GM12878 (cell line): ENCODE measurements at regions not wholly inside any gene's neighbourhood (a gene's known extent, or its start where the extent isn't known, plus 50 kb on each side); places are given as distances from the start of the nearest gene placed in this dataset.

ENCODE experiments used
- ATAC-seq: fragments of 200-7000 bp; cut with Tn5 transposase; 3 replicates; pipeline ENCODE4 v1.9.1; 2020; ENCODE audit warnings: mild to moderate bottlenecking, moderate library complexity
- BruUV-seq: library from RNA; stranded (reverse); fragments of 400-500 nt; replicated peaks from 2 replicates; lab custom pipeline; 2021; lab: Mats Ljungman, UMichigan
- CTCF ChIA-PET: fragments of 300-600 bp; sonication (Branson Sonifier 250); formaldehyde crosslinking; extraction: SDS; loops from one replicate; lab custom pipeline; 2021; ENCODE audit warnings: inconsistent platforms; lab: Yijun Ruan, JAX
- POLR2A ChIA-PET: fragments of 350-600 bp; formaldehyde crosslinking; extraction: SDS; loops from one replicate; lab custom pipeline; 2021; ENCODE audit warnings: inconsistent platforms; lab: Charles Lee
- RAD21 ChIA-PET: fragments of 300-600 bp; sonication (Branson Sonifier 250); formaldehyde crosslinking; loops from one replicate; lab custom pipeline; 2023; ENCODE audit warnings: antibody characterized with exemption; ENCODE audit not compliant: unreplicated experiment; lab: Charles Lee
- SMC1A ChIA-PET: fragments of 300-600 bp; sonication (Branson Sonifier 250); formaldehyde crosslinking; loops from one replicate; lab custom pipeline; 2023; ENCODE audit not compliant: unreplicated experiment, uncharacterized antibody; lab: Charles Lee
- DNase-seq: peaks from one replicate; pipeline ENCODE4 v3.0.0-alpha.2; 2011; ENCODE audit warnings: low read depth, low spot score
- FAIRE-seq: peaks from 3 replicates; lab custom pipeline; 2011; peaks lifted over from hg19 to GRCh38; lab: Jason Lieb, UNC
- H2AFZ ChIP-seq: 2 replicates; pipeline ENCODE4 v1.6.0; 2011; ENCODE audit warnings: low read depth, low read length, control low read depth; ENCODE audit not compliant: control insufficient read depth
- H3K27ac ChIP-seq: 2 replicates; pipeline ENCODE4 v1.5.1; 2011; ENCODE audit warnings: control low read depth; ENCODE audit not compliant: control insufficient read depth, insufficient read depth
- H3K27me3 ChIP-seq, 2 experiments: replicated peaks in 1 of 2; 2 replicates each; pipeline versions ENCODE4 v1.6.0 to v1.6.1; 2011; ENCODE audit warnings: low read length in 1 of 2; ENCODE audit not compliant: control insufficient read depth in 2 of 2, insufficient read depth in 2 of 2
- H3K36me3 ChIP-seq, 2 experiments: 2 replicates each; pipeline ENCODE4 v1.5.1; 2011; ENCODE audit warnings: low read length in 1 of 2; ENCODE audit not compliant: control insufficient read depth in 2 of 2, insufficient read depth in 2 of 2
- H3K4me1 ChIP-seq: 2 replicates; pipeline ENCODE4 v1.6.1; 2011; ENCODE audit warnings: mild to moderate bottlenecking, low read length, moderate library complexity, mixed read lengths; ENCODE audit not compliant: control insufficient read depth, insufficient read depth
- H3K4me2 ChIP-seq: 2 replicates; pipeline ENCODE4 v1.6.0; 2011; ENCODE audit warnings: control low read depth; ENCODE audit not compliant: control insufficient read depth, insufficient read depth
- H3K4me3 ChIP-seq: fragments of 200-600 bp; sonication (generic); 2 replicates; pipeline ENCODE4 v1.5.1; 2016
- H3K79me2 ChIP-seq: 2 replicates; pipeline ENCODE4 v1.6.0; 2011; ENCODE audit warnings: low read length; ENCODE audit not compliant: control insufficient read depth, insufficient read depth
- H3K9ac ChIP-seq: 2 replicates; pipeline ENCODE4 v1.8.0; 2011; ENCODE audit warnings: low read length, control low read depth, mixed read lengths; ENCODE audit not compliant: control insufficient read depth, insufficient read depth
- H3K9me3 ChIP-seq: replicated peaks from 3 replicates; pipeline ENCODE4 v1.5.1; 2011; ENCODE audit warnings: mild to moderate bottlenecking, low read length; ENCODE audit not compliant: control insufficient read depth, insufficient read depth
- H4K20me1 ChIP-seq: 2 replicates; pipeline ENCODE4 v1.6.0; 2011; ENCODE audit not compliant: control insufficient read depth, insufficient read depth
- FOS ChIP-seq: IDR thresholded peaks from 3 replicates; pipeline ENCODE4 v1.6.1; 2011; ENCODE audit warnings: borderline replicate concordance; ENCODE audit not compliant: insufficient read length; ENCODE audit errors: extremely low read depth
- HCFC1 ChIP-seq: fragments of 150-350 bp; IDR thresholded peaks from 2 replicates; pipeline ENCODE4 v1.6.1; 2014; ENCODE audit warnings: low read length
- NRF1 ChIP-seq: conservative IDR thresholded peaks from 2 replicates; pipeline ENCODE4 v1.6.1; 2011; ENCODE audit warnings: mild to moderate bottlenecking, low read depth, low read length, improper control_type of control experiment
- RCOR1 ChIP-seq: conservative IDR thresholded peaks from 2 replicates; pipeline ENCODE4 v1.6.1; 2012; ENCODE audit warnings: low read depth, low read length, improper control_type of control experiment
- RELA ChIP-seq: fragments of 450-650 bp; IDR thresholded peaks from 2 replicates; pipeline ENCODE4 v1.8.0; 2014; ENCODE audit warnings: borderline replicate concordance; ENCODE audit not compliant: partially characterized antibody
- RUNX3 ChIP-seq: IDR thresholded peaks from 2 replicates; pipeline ENCODE4 v1.6.1; 2012; ENCODE audit warnings: low read length, inconsistent platforms
- WGBS: methylation state at CpG from one replicate; pipeline ENCODE4 v1.1.6; 2016; ENCODE audit warnings: low lambda C conversion rate; ENCODE audit not compliant: insufficient replicate concordance, insufficient coverage; ENCODE audit errors: missing lambda C conversion rate; 5-methylcytosine and 5-hydroxymethylcytosine counted together
- in situ Hi-C: fragments of 300-500 bp; cut with MboI; formaldehyde crosslinking; loops from 9 replicates; pipeline ENCODE4 v1.14.3; 2018; ENCODE audit warnings: mixed read lengths
- intact Hi-C: fragments of 100-400 bp; cut with micrococcal nuclease; formaldehyde crosslinking; loops from one replicate; pipeline ENCODE4 v1.14.2; 2022; ENCODE audit not compliant: unreplicated experiment
- TF ChIP-seq, protein P1 (sequence below): fragments of 450-650 bp; IDR thresholded peaks from 2 replicates; pipeline ENCODE4 v1.6.1; 2017; ENCODE audit warnings: mild to moderate bottlenecking
- TF ChIP-seq, protein P2 (sequence below): fragments of 450-650 bp; IDR thresholded peaks from 2 replicates; pipeline ENCODE4 v1.6.1; 2017; ENCODE audit warnings: antibody characterized with exemption, mild to moderate bottlenecking, moderate library complexity

DNA sequence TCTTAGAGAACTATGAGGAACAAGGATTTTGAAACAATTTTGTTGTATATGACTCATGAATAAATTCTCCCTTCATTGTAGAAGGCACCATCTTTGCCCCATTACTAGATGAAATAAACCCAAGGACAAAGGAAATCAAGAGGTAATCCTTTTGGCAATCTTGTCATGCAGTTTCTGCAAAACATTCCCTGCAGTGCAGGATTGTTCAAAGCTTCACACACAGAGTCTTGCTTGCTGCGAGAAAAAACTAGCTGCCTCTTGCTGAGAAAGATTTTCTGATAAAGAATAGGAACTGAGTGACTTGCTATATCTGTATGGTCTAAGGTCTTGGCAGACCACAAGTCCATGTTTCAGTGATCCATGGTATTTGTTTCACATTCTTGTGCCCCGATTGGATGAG, 657.4 kb upstream of the ADGRL4 start:
- intact Hi-C loops (no loop called here), in situ Hi-C loops (no loop called here)
- H3K4me1 ChIP-seq: no peaks in the 10 kb centered on the region
- DNase-seq (no peak), FAIRE-seq (no peak), ATAC-seq (no peak)
- POLR2A ChIA-PET: no interaction called here
- no peak for TF ChIP-seq RCOR1
- TF ChIP-seq NRF1: no peak
- TF ChIP-seq FOS: no peak
- TF ChIP-seq, protein P1, sequence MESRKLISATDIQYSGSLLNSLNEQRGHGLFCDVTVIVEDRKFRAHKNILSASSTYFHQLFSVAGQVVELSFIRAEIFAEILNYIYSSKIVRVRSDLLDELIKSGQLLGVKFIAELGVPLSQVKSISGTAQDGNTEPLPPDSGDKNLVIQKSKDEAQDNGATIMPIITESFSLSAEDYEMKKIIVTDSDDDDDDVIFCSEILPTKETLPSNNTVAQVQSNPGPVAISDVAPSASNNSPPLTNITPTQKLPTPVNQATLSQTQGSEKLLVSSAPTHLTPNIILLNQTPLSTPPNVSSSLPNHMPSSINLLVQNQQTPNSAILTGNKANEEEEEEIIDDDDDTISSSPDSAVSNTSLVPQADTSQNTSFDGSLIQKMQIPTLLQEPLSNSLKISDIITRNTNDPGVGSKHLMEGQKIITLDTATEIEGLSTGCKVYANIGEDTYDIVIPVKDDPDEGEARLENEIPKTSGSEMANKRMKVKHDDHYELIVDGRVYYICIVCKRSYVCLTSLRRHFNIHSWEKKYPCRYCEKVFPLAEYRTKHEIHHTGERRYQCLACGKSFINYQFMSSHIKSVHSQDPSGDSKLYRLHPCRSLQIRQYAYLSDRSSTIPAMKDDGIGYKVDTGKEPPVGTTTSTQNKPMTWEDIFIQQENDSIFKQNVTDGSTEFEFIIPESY: no peak
- TF ChIP-seq, protein P2, sequence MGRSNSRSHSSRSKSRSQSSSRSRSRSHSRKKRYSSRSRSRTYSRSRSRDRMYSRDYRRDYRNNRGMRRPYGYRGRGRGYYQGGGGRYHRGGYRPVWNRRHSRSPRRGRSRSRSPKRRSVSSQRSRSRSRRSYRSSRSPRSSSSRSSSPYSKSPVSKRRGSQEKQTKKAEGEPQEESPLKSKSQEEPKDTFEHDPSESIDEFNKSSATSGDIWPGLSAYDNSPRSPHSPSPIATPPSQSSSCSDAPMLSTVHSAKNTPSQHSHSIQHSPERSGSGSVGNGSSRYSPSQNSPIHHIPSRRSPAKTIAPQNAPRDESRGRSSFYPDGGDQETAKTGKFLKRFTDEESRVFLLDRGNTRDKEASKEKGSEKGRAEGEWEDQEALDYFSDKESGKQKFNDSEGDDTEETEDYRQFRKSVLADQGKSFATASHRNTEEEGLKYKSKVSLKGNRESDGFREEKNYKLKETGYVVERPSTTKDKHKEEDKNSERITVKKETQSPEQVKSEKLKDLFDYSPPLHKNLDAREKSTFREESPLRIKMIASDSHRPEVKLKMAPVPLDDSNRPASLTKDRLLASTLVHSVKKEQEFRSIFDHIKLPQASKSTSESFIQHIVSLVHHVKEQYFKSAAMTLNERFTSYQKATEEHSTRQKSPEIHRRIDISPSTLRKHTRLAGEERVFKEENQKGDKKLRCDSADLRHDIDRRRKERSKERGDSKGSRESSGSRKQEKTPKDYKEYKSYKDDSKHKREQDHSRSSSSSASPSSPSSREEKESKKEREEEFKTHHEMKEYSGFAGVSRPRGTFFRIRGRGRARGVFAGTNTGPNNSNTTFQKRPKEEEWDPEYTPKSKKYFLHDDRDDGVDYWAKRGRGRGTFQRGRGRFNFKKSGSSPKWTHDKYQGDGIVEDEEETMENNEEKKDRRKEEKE: no peak
- TF ChIP-seq HCFC1: no peak
- no peak for TF ChIP-seq RUNX3
- TF ChIP-seq RELA: no peak
- no peak overlapping the region for H3K27ac ChIP-seq
- no peak overlapping the region for H3K4me3 ChIP-seq
- SMC1A ChIA-PET: no interaction called here
- no peaks in the 10 kb centered on the region for H4K20me1 ChIP-seq
- H3K9me3 ChIP-seq: no peaks in the 10 kb centered on the region
- no peaks in the 10 kb centered on the region for H3K27me3 ChIP-seq
- H3K79me2 ChIP-seq: no peaks in the 10 kb centered on the region
- no peak overlapping the region for H3K9ac ChIP-seq
- H3K4me2 ChIP-seq: no peak overlapping the region
- CTCF ChIA-PET: no interaction called here
- RAD21 ChIA-PET: no interaction called here
- H3K36me3 ChIP-seq: no peaks in the 10 kb centered on the region
- WGBS: 9% methylated on average over 2 of the region's 2 CpGs
- no peak overlapping the region for H2AFZ ChIP-seq
- BruUV-seq: no TSS peak
